Dendritic cell treated with granulocyte-macrophage colony-stimulating factor and Interleukin-4, amounts not matched to agents 40 ng/mL and 50 ng/mL, for 4 days (primary cell): ENCODE measurements at regions not wholly inside any gene's neighbourhood (a gene's known extent, or its start where the extent isn't known, plus 50 kb on each side); places are given as distances from the start of the nearest gene placed in this dataset.

Experiments
- H3K27ac Mint-ChIP-seq: one replicate; pipeline ENCODE4 v1.8.0; 2022; ENCODE audit warnings: mild to moderate bottlenecking, mixed read lengths
- H3K27me3 Mint-ChIP-seq: one replicate; pipeline ENCODE4 v1.8.0; 2022; ENCODE audit warnings: mild to moderate bottlenecking, mixed read lengths
- H3K36me3 Mint-ChIP-seq: one replicate; pipeline ENCODE4 v1.8.0; 2022; ENCODE audit warnings: low read depth, mixed read lengths
- H3K4me1 Mint-ChIP-seq: one replicate; pipeline ENCODE4 v1.8.0; 2022; ENCODE audit warnings: low read depth, mixed read lengths
- H3K4me3 Mint-ChIP-seq: one replicate; pipeline ENCODE4 v1.8.0; 2022; ENCODE audit warnings: mild to moderate bottlenecking, moderate library complexity, mixed read lengths
- H3K9me3 Mint-ChIP-seq: one replicate; pipeline ENCODE4 v1.8.0; 2022; ENCODE audit warnings: mixed read lengths
- intact Hi-C: fragments of 100-400 bp; cut with micrococcal nuclease; formaldehyde crosslinking; loops from one replicate; pipeline ENCODE4 v1.15.0; 2022

DNA sequence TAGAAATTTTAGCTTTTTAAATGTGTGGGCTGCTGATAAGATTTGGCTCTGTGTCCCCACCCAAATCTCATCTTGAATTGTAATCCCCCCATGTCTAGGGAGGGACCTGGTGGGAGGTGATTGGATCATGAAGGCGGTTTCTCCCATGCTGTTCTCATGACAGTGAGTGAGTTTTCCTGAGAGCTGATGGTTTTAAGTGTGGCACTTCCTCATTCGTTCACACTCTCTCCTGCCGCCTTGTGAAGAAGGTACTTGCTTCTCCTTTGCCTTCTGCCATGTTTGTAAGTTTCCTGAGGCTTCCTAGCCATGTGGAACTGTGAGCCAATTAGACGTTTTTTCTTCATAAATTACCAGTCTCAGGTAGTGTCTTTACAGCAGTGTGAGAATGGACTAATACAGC is 127.8 kb upstream of the MVB12B start:
- intact Hi-C loops = no loop called here
- H3K27me3 Mint-ChIP-seq = peaks cover 26% of the 10 kb centered on the region
- H3K9me3 Mint-ChIP-seq = peaks cover 9% of the 10 kb centered on the region
- H3K4me1 Mint-ChIP-seq = no peaks in the 10 kb centered on the region
- no peaks in the 10 kb centered on the region for H3K36me3 Mint-ChIP-seq
- no peak overlapping the region for H3K27ac Mint-ChIP-seq
- H3K4me3 Mint-ChIP-seq = no peak overlapping the region

DNA sequence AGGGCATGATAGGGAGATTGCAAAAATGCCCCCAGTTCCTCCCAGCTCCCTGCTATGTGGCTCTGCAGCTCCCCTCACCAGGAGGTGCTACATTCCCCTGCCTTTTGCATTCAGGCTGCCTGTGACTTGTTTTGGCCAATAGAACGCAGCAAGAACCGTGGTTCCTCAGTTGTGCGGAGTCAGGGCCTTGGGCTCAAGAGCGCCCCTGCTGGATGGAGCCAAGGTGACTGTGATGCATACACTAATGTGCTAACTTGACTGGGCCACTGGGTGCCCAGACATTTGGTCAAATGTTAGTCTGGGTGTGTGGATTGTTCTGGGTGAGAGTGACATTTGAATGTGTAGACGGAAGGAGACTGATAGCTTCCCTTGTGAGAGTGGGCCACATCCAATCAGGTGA is 123.3 kb upstream of the MVB12B start:
- H3K36me3 Mint-ChIP-seq = no peaks in the 10 kb centered on the region
- peaks cover 5% of the 10 kb centered on the region for H3K4me1 Mint-ChIP-seq
- H3K9me3 Mint-ChIP-seq = peaks cover 9% of the 10 kb centered on the region
- no peak overlapping the region for H3K4me3 Mint-ChIP-seq
- H3K27ac Mint-ChIP-seq = no peak overlapping the region
- H3K27me3 Mint-ChIP-seq = peaks cover 13% of the 10 kb centered on the region
- intact Hi-C loops = no loop called here

DNA sequence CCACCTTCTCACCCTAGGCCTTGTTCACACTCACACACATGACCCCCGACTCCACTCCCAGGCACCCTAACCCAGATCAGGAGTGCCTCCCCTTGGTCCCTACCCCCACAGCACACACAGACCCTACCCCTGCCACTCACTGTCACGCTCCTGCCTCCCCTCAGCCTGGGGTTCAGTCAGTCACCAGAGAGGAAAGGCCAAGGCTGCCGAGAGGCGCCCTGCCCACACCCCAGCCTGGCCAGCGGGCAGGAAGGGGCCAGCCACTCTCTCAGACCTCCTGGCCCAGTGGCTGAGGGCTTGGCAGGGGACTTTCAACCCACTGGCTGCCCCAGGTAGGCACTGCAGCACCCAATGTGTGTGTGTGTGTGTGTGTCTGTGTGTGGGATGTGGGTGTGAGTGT is 122.4 kb upstream of the MVB12B start:
- H3K27ac Mint-ChIP-seq = no peak overlapping the region
- H3K4me3 Mint-ChIP-seq = no peak overlapping the region
- no peaks in the 10 kb centered on the region for H3K36me3 Mint-ChIP-seq
- peaks cover 2% of the 10 kb centered on the region for H3K9me3 Mint-ChIP-seq
- H3K27me3 Mint-ChIP-seq = peaks cover 14% of the 10 kb centered on the region
- intact Hi-C loops = no loop called here
- peaks cover 8% of the 10 kb centered on the region for H3K4me1 Mint-ChIP-seq

DNA sequence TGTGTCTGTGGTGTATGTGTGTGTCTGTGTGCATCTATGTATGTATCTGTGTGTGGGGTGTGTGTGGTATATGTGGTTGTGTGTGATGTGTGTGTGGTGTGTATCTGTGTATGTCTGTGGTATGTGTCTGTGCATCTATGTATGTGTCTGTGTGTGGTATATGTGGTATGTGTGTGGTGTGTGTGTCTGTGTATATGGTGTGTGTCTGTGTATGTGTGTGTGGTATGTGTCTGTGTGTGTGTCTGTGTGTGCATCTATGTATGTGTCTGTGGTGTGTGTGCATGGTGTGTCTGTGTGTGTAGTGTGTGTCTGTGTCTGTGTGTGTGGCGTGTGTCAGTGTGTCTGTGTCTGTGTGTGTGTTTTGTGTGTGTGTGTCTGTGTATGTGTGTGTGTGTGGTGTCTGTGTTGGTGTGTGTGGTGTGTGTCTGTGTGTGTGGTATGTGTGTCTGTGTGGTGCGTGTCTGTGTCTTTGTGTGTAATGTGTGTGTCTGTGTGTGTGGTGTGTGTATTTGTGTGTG is 121.9 kb upstream of the MVB12B start:
- H3K4me1 Mint-ChIP-seq = peaks cover 8% of the 10 kb centered on the region
- no peaks in the 10 kb centered on the region for H3K36me3 Mint-ChIP-seq
- H3K27me3 Mint-ChIP-seq = peaks cover 14% of the 10 kb centered on the region
- no peak overlapping the region for H3K4me3 Mint-ChIP-seq
- H3K27ac Mint-ChIP-seq = no peak overlapping the region
- H3K9me3 Mint-ChIP-seq = no peaks in the 10 kb centered on the region
- intact Hi-C loops = no loop called here

DNA sequence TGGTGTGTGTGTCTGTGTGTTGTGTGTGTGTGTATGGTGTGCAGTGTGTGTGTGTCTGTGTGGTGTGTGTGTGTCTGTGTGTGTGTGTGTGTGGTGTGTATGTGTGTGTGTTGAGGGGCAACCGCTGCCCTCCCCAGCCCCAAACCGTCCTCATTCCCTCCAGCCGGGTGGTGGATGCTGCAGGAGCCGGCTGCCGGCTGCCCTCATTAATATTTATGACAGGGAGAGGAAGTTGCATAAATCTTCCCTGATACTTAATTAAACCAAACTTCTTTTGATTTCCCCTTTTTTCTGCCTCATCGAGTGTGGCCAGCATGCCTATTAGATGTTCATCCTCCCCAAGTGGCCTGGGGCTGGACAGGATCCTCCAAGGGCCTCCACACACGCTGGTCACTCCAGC is 121.4 kb upstream of the MVB12B start:
- Mint-ChIP-seq H3K4me1 (peaks cover 8% of the 10 kb centered on the region), H3K27ac (no peak overlapping the region), H3K36me3 (no peaks in the 10 kb centered on the region), H3K9me3 (no peaks in the 10 kb centered on the region), H3K27me3 (peaks cover 14% of the 10 kb centered on the region), H3K4me3 (no peak overlapping the region)
- intact Hi-C loops = no loop called here

DNA sequence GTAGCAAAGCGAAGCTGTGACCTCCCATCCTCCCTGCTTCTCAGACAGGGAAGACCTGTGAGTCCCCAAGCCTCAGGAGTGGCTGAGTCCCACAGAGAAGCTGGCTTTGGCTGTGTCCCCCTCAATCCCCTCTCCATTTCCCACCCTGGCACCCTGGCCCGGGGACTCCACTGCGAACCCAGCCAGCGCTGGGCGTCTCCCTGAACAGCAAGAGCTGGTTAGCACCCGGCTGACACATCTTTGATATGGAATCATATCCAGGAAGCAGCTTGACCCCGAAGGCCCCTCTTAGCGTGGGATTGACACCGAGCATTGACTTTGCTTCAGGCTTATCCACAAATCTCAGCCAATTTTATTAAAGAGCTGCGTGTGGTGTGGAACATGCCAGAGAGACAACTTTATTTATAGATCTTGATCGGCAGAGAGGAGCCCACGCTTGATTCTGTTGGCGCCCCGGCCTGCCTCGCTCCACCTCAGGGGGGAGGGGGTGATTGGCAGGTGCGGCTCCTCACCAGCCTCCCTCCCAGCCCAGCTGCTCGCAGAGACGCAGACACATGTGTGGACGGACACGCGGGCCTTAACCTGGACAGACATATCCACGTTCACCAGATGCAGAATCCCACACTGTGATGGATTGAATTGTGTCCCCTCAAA is 120.7 kb upstream of the MVB12B start:
- no peaks in the 10 kb centered on the region for H3K36me3 Mint-ChIP-seq
- H3K27me3 Mint-ChIP-seq = peaks cover 14% of the 10 kb centered on the region
- H3K9me3 Mint-ChIP-seq = no peaks in the 10 kb centered on the region
- no peak overlapping the region for H3K27ac Mint-ChIP-seq
- H3K4me3 Mint-ChIP-seq = no peak overlapping the region
- intact Hi-C loops = no loop called here
- peaks cover 8% of the 10 kb centered on the region for H3K4me1 Mint-ChIP-seq

DNA sequence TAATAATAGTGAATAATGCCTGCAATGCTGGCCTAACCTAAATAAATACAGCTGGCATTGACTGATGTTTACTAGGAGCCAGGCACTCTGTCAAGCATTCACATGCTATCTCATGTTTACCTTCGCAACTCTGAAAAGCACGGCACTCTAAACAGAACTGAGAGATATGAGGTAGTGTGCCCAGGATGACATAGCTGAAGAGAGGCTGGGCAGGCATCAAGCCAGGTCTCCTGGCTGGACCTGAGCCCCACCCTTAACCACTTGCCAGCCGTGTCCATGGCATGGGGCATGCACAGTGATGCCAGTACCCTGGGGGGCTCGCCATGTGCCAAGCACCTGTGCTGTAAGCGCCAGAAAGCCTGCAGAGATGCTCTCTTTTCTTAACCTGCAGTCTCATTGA is 119.4 kb upstream of the MVB12B start:
- Mint-ChIP-seq H3K27me3 (peaks cover 14% of the 10 kb centered on the region), H3K27ac (no peak overlapping the region), H3K4me3 (no peak overlapping the region), H3K9me3 (no peaks in the 10 kb centered on the region), H3K4me1 (peaks cover 8% of the 10 kb centered on the region), H3K36me3 (no peaks in the 10 kb centered on the region)
- intact Hi-C loops = no loop called here

DNA sequence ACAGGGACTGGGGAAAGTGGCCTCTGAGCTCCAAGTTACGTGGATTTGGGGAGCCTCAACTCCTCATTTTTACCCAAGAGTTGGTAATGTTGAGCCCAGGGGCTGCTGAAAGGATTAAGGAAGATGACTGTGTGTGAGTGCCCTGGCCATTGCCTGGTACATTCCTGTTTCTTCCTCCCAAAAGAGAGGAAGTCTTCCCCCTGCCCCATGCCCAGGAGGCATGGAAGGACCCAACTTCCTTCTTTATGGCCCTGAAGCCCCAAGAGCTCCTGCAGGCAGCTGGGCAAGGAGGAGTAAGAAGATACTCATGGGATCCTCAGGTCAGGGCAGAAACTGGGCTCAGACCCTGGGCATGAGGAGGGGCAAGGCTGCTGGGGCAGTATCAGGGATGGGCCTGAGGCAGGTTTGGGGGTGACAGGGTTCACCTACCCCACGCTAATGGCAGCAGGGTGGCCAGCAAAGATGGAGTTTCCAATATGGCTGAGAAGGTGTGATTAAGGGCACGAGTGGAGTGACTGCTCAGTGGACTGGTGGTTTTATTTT is 118.3 kb upstream of the MVB12B start:
- Mint-ChIP-seq H3K4me3 (no peak overlapping the region), H3K4me1 (peaks cover 8% of the 10 kb centered on the region), H3K9me3 (no peaks in the 10 kb centered on the region), H3K27me3 (peaks cover 7% of the 10 kb centered on the region), H3K36me3 (no peaks in the 10 kb centered on the region), H3K27ac (no peak overlapping the region)
- intact Hi-C loops = no loop called here

DNA sequence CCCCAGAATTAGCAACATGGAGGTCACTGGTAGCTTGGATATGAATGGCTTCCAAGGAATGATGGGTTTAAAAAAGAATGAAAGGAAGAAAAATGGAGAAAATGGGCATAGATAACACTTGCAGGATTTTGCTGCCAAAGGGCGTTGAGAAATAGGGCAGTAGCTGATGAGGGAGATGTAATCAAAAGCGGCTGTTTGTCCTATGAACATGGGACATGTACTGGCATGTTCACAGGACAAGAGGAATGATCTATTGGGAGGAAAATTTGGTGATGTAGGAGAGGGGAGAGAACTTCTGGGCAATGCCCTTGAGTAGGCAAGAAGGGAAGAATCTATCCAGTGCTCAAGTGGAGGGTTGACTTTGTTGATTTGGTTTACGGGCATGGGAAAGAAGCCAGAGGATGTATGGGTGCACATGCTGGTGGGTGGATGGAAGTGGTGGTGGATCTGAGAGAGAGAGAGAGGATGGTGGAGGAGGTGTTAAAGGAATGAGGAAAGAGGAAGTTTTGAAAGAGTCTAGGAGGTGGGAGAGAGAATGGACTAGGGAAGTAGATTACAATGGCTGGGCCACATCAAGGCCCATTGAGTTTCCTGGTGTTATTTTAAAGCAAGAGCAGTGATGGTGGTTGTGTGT is 115.1 kb upstream of the MVB12B start:
- intact Hi-C loops = no loop called here
- Mint-ChIP-seq H3K9me3 (peaks cover 11% of the 10 kb centered on the region), H3K27me3 (peaks cover 14% of the 10 kb centered on the region), H3K4me1 (peaks cover 8% of the 10 kb centered on the region), H3K27ac (no peak overlapping the region), H3K4me3 (no peak overlapping the region), H3K36me3 (no peaks in the 10 kb centered on the region)

DNA sequence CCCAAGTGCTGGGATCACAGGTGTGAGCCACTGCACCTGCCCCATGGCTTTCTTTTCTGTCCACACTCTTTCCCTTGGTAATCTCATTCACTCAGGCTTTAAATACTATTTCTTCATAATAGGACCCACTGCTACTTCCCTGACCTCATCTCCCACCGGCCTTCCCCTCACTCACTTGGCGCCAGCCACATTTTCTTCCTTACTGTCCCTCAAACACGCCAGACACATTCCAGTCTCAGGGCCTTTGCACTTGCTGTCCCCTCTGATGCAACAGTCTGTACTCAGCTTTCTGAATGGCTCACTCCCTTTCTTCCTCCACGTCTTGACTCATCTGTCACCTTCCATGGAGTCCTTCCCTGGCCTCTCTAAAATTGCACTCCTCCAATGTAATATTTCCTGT is 111.1 kb upstream of the MVB12B start:
- Mint-ChIP-seq H3K9me3 (peaks cover 11% of the 10 kb centered on the region), H3K36me3 (no peaks in the 10 kb centered on the region), H3K27me3 (peaks cover 28% of the 10 kb centered on the region), H3K4me3 (no peak overlapping the region), H3K27ac (no peak overlapping the region), H3K4me1 (no peaks in the 10 kb centered on the region)
- intact Hi-C loops = no loop called here

DNA sequence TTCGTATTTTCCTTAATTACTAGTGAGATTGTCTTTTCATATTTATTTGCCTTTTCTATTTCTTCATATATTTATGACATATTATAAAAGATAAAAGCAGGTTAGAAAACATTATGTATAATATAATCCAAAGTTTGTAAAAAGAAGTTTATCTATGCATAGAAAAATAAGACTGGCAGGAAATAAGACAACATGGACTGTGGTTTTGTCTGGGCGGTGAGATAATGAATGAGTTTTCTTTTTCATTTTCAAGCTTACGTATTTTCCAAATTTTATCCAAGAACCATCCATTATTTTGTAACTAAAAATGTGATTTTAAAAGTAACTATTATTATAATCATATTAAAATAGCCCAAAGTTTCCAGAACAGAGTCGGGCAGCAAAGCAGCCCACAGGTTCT is 109.8 kb upstream of the MVB12B start:
- Mint-ChIP-seq H3K4me3 (no peak overlapping the region), H3K27me3 (peaks cover 36% of the 10 kb centered on the region)

DNA sequence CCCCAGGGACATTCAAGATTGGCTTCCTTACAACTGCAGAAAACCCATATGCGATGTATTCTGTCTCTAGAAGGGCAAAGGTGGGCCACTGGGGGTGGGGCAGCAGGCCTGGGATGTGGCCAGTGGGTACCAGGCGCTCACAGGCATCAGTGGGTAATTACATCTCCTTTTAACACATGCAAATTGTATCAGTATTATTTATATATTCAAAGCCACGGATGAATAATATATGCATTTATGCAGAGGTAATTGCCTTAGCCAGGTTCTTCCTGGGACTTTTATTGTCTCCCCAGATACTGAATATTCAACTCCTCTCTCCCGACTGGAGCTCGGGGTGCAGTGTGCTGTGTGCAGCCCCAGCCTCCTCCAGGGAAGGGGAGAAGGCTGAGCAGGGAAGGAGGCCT is 109.4 kb upstream of the MVB12B start:
- Mint-ChIP-seq H3K36me3 (no peaks in the 10 kb centered on the region), H3K27ac (no peak overlapping the region), H3K4me1 (no peaks in the 10 kb centered on the region), H3K27me3 (peaks cover 40% of the 10 kb centered on the region), H3K9me3 (peaks cover 11% of the 10 kb centered on the region), H3K4me3 (no peak overlapping the region)
- intact Hi-C loops = no loop called here

More for the DNA sequence above, 109.8 kb upstream of the MVB12B start:
- Mint-ChIP-seq H3K27ac (no peak overlapping the region), H3K9me3 (peaks cover 11% of the 10 kb centered on the region), H3K4me1 (no peaks in the 10 kb centered on the region), H3K36me3 (no peaks in the 10 kb centered on the region)
- intact Hi-C loops = no loop called here

DNA sequence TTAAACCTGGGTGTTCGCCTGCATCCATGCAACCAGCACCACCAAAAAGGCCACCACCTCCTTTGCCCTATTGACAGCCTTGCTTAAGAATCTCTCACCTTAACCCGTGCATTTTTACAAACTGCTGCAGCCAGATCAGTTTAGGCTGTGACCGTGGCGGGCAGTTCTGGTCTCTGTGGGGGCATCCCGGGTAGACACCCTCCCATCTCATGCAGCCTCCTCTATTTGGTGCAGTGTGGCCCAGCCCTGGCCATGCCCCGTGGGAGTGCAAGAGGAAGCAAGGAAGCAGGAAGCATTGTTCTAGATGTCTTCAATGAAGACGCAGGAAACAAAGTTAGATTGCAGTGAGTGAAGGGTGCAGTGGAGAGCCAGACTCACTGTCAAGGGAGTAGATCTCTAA is 108.8 kb upstream of the MVB12B start:
- no peak overlapping the region for H3K4me3 Mint-ChIP-seq
- no peaks in the 10 kb centered on the region for H3K4me1 Mint-ChIP-seq
- intact Hi-C loops = no loop called here
- H3K36me3 Mint-ChIP-seq = no peaks in the 10 kb centered on the region
- H3K27ac Mint-ChIP-seq = no peak overlapping the region
- peaks cover 46% of the 10 kb centered on the region for H3K27me3 Mint-ChIP-seq
- peaks cover 11% of the 10 kb centered on the region for H3K9me3 Mint-ChIP-seq

DNA sequence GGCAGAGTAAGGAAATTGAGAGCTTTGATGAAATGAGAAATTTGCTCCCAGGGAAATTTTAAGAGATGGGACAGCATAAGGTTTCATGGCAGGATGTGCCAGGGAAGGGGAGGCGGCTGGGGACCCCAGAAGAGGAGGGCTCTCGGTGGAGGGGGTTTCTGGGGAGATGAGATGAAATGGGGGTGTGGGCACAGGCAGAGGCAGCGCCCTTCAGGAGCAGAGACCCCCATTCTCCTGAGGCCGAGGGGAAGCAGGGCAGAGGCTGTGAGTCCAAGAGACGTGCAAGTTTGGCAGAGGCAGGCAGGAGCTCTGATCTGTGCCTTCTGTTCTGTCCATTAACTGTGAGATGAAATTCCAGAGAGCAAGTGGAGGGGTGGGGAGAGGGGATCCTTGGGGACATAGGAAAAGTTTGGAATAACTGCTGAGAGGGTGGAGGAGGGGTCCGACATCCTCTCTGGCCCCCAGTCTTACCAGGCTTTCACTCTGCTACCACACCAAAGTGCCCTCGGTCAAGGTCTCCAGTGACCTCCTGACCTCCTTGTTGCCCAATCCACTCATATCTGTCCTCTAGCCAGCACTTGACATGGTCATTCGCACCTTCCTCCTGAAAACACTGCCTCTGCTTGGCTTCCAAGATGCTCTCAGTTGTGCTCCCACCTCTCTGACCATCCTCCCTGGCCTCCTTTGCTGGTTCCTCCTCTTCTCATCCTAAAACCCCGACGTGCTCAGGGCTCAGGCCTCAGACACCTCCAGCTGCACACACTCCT is 108.1 kb upstream of the MVB12B start:
- Mint-ChIP-seq H3K27ac (no peak overlapping the region), H3K27me3 (peaks cover 53% of the 10 kb centered on the region), H3K9me3 (peaks cover 11% of the 10 kb centered on the region), H3K4me3 (no peak overlapping the region), H3K36me3 (no peaks in the 10 kb centered on the region), H3K4me1 (no peaks in the 10 kb centered on the region)
- intact Hi-C loops = no loop called here
